Subcutaneous abdominal adipose tissue (tissue), 5 donors: ENCODE measurements at regions not wholly inside any gene's neighbourhood (a gene's known extent, or its start where the extent isn't known, plus 50 kb on each side); places are given as distances from the start of the nearest gene placed in this dataset.
"Not testable (repeated sequence)": the region's sequence is repeated elsewhere in the genome, so short reads cannot be mapped to it uniquely, and the experiment has no call there.

Source experiments
- H3K27ac ChIP-seq: one replicate; pipeline ENCODE4 v1.7.0; 2013; ENCODE audit warnings: low read depth, mild to moderate bottlenecking, inconsistent platforms, low read length, moderate library complexity
- H3K27me3 ChIP-seq, 5 donors: one replicate each; pipeline ENCODE4 v1.7.0; 2013; ENCODE audit warnings: low read length in 5 of 5, inconsistent platforms in 1 of 5; ENCODE audit not compliant: control insufficient read depth in 5 of 5, insufficient read depth in 4 of 5
- H3K36me3 ChIP-seq, 5 donors: one replicate each; pipeline ENCODE4 v1.7.0; 2013; ENCODE audit warnings: low read length in 5 of 5; ENCODE audit not compliant: control insufficient read depth in 5 of 5, insufficient read depth in 5 of 5
- H3K4me1 ChIP-seq, 5 donors: one replicate each; pipeline ENCODE4 v1.7.0; 2013; ENCODE audit warnings: low read length in 5 of 5, mild to moderate bottlenecking in 3 of 5, moderate library complexity in 1 of 5; ENCODE audit not compliant: control insufficient read depth in 5 of 5, insufficient read depth in 5 of 5
- H3K4me3 ChIP-seq, 5 donors: one replicate each; pipeline ENCODE4 v1.7.0; 2013; ENCODE audit warnings: low read length in 5 of 5, low read depth in 1 of 5
- H3K9ac ChIP-seq, 5 donors: one replicate each; pipeline ENCODE4 v1.7.0; 2013; ENCODE audit warnings: low read length in 5 of 5, mild to moderate bottlenecking in 4 of 5, moderate library complexity in 3 of 5
- H3K9me3 ChIP-seq, 5 donors: one replicate each; pipeline ENCODE4 v1.7.0; 2013; ENCODE audit warnings: low read length in 5 of 5; ENCODE audit not compliant: control insufficient read depth in 5 of 5
- donor health status: healthy.
- donor health status: healthy.
- donor health status: healthy.
- donor health status: healthy.
- donor health status: healthy.

DNA sequence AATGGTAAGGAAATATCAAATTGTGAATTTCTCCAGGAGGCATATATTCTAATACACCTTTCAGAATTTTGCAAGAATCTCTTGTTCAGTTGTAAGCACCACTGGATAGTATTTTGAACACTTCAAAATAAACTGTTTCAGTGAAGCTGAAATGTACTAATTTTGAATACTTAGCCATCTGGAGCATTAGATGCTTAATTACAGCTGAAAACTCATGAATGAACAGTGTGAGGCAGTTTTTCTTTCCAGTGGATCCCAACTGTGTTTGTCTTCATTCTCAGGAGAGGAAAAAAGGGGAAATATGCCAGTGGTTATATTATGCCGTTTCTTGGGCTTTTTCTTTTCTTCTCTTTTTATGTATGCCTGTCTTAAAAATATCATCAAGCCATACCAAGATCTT lies 306.0 kb upstream of the SEMA6A start:
- no peaks in the 10 kb centered on the region for H3K27me3 ChIP-seq
- H3K9ac ChIP-seq = no peak overlapping the region
- no peaks in the 10 kb centered on the region for H3K36me3 ChIP-seq
- H3K27ac ChIP-seq = no peak overlapping the region
- H3K9me3 ChIP-seq = peaks cover 0 to 4% (median 0%) of the 10 kb centered on the region in 5 donors
- H3K4me1 ChIP-seq = peaks cover 0 to 3% (median 0%) of the 10 kb centered on the region in 5 donors
- no peak overlapping the region for H3K4me3 ChIP-seq

DNA sequence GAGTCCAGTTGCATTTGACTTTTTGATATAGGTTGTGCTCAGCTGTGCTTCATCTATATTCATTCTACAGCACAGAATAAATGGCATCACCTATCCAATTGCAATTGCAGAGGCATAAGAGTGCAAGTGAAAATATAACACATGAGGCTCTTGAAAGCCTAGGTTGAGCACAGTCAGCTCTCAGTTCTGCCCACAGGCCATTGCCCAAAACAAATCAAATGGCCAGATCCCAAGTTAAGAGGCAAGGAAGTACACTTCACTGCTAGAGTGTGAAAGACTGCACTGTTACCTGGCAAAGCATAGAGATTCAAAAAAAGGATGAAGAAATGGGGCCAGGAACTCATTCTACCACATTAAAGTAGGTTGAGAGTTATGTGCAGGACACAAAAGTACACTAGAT lies 305.5 kb upstream of the SEMA6A start:
- peaks cover 0 to 3% (median 0%) of the 10 kb centered on the region in 5 donors for H3K4me1 ChIP-seq
- H3K27ac ChIP-seq = no peak overlapping the region
- H3K4me3 ChIP-seq = no peak overlapping the region
- no peak overlapping the region for H3K9ac ChIP-seq
- peaks cover 0 to 4% (median 0%) of the 10 kb centered on the region in 5 donors for H3K9me3 ChIP-seq
- no peaks in the 10 kb centered on the region for H3K27me3 ChIP-seq
- no peaks in the 10 kb centered on the region for H3K36me3 ChIP-seq

DNA sequence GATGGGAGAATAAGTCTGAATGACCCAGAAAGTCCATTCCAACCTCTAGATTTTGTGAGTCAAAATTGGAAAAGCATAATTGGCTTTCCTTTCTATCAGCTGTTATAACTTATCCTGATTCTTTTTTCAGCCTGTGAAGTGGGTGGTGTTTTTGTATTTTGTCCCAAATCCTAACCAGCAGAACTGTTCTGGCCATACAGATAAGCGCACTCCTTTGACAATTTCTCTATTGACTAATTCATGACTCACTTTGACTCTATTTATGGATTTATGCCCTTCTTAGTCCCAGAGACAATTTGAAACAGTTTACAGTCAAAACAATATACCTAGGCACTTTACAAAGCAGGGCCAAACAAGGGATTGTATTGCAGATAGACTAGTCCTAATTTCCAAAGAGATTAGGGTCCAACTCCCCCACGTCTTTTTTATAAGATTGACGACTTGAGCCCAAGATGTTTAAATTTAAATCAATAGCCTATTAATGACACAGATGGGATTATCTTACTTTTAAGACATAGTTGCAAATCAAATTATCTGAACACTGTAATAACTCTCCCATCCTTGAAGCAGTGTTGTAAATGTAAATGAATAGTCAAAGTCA lies 301.7 kb upstream of the SEMA6A start:
- Histone ChIP-seq H3K9ac (no peak overlapping the region), H3K27ac (no peak overlapping the region), H3K4me1 (peaks cover 0 to 3% (median 0%) of the 10 kb centered on the region in 5 donors), H3K36me3 (no peaks in the 10 kb centered on the region), H3K4me3 (no peak overlapping the region), H3K9me3 (peaks cover 0 to 4% (median 0%) of the 10 kb centered on the region in 5 donors), H3K27me3 (no peaks in the 10 kb centered on the region)

DNA sequence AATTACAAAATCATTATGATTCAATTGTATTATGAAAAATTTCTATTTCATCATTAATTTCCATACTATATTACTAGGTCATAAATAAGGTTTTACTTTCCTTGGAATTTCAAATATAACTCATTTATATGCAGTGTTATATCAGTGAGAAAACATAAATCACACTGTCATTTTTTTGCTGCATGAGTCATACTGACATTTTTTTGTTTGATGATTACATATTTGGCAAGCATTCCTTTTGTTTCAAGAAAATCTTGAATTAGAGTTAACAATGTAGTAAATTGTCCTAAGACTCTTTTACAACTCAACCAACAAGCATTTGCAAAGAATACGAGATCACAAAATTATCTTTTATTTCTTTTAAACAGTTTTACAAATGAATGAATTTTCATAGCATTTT lies 298.4 kb upstream of the SEMA6A start:
- Histone ChIP-seq H3K9ac (no peak overlapping the region), H3K36me3 (no peaks in the 10 kb centered on the region), H3K4me3 (no peak overlapping the region), H3K9me3 (peaks cover 0 to 3% (median 2%) of the 10 kb centered on the region in 5 donors), H3K27ac (no peak overlapping the region), H3K4me1 (peaks cover 0 to 1% (median 0%) of the 10 kb centered on the region in 5 donors), H3K27me3 (no peaks in the 10 kb centered on the region)

DNA sequence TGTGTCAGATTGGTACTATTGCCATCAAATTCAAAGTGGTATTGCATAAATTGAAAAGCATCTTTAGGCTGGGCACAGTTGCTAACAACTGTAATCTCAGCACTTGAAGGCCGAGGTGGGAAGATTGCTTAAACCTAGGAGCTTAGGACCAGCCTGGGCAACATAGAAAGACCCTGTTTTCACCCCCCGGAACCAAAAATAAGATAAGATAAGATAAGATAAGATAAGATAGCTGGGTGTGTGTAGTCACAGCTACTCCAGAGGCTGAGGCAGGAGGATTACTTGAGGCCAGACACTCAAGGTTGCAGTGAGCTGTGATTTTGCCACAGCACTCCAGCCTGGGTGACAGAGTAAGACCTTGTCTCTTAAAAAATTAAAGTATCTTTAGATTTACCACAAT lies 297.9 kb upstream of the SEMA6A start:
- Histone ChIP-seq H3K27me3 (no peaks in the 10 kb centered on the region), H3K4me1 (no peaks in the 10 kb centered on the region), H3K4me3 (no peak overlapping the region), H3K9me3 (peaks cover 0 to 3% (median 2%) of the 10 kb centered on the region in 5 donors), H3K27ac (no peak overlapping the region), H3K9ac (no peak overlapping the region), H3K36me3 (no peaks in the 10 kb centered on the region)

DNA sequence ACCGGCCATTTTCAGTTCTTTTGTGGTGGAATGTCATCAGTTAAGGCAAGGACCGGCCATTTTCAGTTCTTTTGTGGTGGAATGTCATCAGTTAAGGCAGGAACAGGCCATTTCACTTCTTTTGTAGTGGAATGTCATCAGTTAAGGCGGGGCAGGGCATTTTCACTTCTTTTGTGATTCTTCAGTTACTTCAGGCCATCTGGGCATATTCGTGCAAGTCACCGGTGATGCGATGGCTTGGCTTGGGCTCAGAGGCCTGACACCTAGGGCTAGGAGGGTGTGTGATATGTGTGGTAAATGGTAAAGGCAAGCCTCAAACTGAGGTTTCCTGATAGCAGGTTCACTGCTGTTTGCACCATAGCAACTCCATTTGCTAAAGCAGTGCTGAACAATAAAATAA lies 293.2 kb upstream of the SEMA6A start:
- H3K27me3 ChIP-seq, H3K4me3 ChIP-seq, H3K9ac ChIP-seq, H3K27ac ChIP-seq, H3K9me3 ChIP-seq, H3K36me3 ChIP-seq: not testable (repeated sequence)
- H3K4me1 ChIP-seq = peaks cover 0 to 11% (median 0%) of the 10 kb centered on the region in 5 donors

DNA sequence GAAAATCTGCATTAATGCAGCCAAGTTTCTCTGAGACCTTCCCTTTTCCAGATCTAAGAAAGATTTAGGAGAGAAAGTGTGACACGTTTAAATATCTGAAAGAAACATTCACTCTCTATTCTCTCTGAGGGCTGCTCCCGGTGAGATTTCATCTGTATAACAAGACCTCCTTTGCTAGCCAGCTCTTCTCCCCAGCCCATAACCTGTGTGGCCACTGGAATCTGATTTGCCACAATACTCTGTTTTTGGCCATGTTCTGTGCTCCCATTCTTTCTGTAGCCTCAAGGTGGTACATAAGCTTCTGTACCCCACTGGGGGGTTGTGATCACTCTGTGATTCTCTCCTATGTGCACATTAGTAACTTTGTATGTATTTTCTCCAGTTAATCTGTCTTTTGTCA lies 291.0 kb upstream of the SEMA6A start:
- Histone ChIP-seq H3K36me3 (no peaks in the 10 kb centered on the region), H3K27ac (no peak overlapping the region), H3K27me3 (no peaks in the 10 kb centered on the region), H3K4me3 (no peak overlapping the region), H3K9me3 (peaks cover 0 to 3% (median 2%) of the 10 kb centered on the region in 5 donors), H3K9ac (no peak overlapping the region), H3K4me1 (peaks cover 0 to 11% (median 0%) of the 10 kb centered on the region in 5 donors)

DNA sequence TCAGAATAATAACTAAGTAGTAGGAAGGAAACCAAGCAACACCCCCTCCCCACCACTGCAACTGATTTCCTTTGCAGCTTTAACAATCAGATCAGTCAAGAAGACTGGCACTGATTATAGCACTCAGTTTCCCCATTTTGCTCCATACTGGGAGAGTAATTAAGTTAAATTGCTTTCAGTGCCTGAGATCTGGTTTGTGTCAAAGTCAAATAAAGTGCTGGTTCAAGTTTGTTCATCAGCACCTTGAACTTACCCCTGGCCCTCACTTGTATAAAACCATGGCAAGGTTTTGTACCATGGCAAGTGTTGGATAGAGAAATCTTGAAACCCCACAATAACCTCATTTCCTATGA lies 290.2 kb upstream of the SEMA6A start:
- no peak overlapping the region for H3K27ac ChIP-seq
- H3K4me1 ChIP-seq = peaks cover 0 to 11% (median 0%) of the 10 kb centered on the region in 5 donors
- H3K36me3 ChIP-seq = no peaks in the 10 kb centered on the region

DNA sequence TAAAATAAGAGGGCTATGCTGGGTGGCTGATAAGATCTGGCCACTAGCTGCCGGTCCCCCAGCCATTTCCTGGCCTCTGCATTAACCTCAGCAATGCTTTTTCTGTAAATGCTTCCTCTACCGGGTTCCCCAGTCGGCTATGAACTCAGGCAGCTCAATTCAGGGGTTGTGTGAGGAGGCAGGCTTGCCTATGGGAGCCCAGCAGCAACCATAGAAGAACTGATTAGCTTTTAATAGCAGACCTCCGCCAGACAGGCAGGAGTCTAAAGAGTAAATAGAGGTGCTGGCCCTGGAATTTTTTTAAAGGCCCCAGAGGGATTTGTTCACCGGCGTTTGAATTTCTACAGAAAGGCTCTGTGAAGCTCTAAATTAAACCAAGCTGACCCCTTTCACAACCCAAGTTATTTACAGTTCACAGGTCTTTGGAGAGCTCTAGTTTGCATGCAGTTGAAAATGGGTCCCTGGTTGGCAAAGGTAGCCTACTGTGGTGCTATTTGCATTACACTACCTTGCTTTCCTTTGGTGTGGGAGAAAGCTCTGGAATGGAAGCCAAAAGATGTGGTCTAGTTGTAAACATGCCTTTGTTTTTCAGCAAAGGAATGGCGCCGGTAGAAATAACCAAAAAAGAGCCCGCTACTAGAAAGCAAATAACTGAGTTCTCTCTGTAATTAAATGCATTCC lies 289.7 kb upstream of the SEMA6A start:
- Histone ChIP-seq H3K9me3 (no peaks in the 10 kb centered on the region), H3K4me1 (peaks cover 0 to 11% (median 0%) of the 10 kb centered on the region in 5 donors), H3K9ac (no peak overlapping the region), H3K36me3 (no peaks in the 10 kb centered on the region), H3K27ac (no peak overlapping the region), H3K27me3 (no peaks in the 10 kb centered on the region), H3K4me3 (no peak overlapping the region)

More for the DNA sequence above, 290.2 kb upstream of the SEMA6A start:
- no peak overlapping the region for H3K4me3 ChIP-seq
- no peak overlapping the region for H3K9ac ChIP-seq
- peaks cover 0 to 3% (median 0%) of the 10 kb centered on the region in 5 donors for H3K9me3 ChIP-seq
- no peaks in the 10 kb centered on the region for H3K27me3 ChIP-seq

DNA sequence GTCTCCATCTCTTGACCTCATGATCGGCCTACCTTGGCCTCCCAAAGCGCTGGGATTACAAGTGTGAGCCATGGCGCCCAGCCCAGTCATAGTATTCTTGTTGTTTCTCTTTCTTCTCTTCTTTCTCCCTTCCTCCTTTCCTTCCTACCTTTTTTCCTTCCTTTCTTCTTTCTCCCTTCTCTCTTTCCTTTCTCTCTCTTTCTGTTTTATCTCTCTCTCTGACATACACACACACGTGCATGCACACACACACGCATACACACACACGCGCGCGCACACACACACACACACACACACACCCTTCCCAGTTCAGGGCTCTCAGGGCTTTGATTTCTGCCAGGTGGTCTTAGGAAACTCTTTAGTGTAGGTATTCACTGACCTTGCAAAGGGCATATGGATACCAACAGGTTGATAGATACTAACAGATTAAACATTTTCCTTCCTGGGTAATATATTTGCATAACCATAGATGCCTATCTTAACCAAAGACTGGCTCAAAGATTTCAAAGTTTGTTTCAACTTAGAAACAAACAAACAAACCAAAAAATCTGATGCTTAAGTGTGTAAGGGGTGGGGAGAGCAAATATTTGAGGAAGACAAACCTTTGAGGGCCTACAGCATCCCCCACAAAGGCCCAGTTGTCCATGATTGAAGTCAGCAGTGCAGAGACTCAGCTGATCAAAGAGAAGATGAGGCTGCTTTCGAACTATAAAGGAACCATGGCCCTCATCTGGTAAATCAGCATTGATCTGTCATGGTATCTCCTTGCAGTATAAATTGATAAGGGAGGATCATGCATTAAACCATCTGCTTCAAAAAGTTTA lies 288.2 kb upstream of the SEMA6A start:
- Histone ChIP-seq H3K4me1 (peaks cover 0 to 11% (median 0%) of the 10 kb centered on the region in 5 donors), H3K9ac (no peak overlapping the region), H3K27ac (no peak overlapping the region), H3K27me3 (no peaks in the 10 kb centered on the region), H3K36me3 (no peaks in the 10 kb centered on the region), H3K9me3 (no peaks in the 10 kb centered on the region), H3K4me3 (no peak overlapping the region)
